ENCODE measurements at regions not wholly inside any gene's neighbourhood (a gene's known extent, or its start where the extent isn't known, plus 50 kb on each side); places are given as distances from the start of the nearest gene placed in this dataset.
"Not testable (repeated sequence)": the region's sequence is repeated elsewhere in the genome, so short reads cannot be mapped to it uniquely, and the experiment has no call there.

DNA sequence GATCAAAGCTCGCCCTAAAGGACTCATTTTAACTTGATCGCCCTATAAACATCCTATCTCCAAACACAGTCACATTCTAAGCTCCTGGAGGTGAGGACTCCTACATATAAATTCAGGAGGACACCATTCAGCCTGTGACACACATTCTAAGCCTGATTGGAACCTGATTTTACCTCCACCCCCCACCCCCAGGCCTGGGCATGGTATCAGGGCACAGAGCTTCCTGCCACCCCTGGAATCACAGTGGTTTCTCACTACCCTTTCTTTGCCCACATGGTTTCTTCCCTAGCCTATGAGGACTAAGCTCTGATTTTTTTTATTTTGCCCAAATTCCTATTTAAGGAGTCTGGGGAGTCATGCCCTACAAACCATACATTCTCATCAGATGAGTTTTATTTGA is 428.1 kb upstream of the ID2 start:
- DNase-seq: no peak

DNA sequence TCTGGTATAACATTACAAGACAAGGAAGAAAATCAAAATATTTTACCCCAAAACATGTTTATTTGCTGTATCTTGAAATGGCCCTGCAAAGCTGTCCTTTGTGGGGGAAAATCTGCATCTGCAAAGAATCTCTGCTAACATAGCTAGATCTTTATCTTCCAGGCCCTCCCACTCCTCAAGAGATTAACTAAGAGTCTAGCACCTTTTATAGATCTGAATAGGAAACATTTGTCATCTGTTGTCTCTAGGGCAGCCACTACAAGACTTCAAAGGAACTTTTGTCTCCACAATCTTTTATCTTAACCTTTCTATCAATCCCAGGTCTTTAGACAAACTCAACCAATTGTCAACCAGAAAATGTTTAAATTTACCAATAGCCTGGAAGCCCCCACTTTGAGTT is 427.6 kb upstream of the ID2 start:
- DNase-seq: not testable (repeated sequence)

DNA sequence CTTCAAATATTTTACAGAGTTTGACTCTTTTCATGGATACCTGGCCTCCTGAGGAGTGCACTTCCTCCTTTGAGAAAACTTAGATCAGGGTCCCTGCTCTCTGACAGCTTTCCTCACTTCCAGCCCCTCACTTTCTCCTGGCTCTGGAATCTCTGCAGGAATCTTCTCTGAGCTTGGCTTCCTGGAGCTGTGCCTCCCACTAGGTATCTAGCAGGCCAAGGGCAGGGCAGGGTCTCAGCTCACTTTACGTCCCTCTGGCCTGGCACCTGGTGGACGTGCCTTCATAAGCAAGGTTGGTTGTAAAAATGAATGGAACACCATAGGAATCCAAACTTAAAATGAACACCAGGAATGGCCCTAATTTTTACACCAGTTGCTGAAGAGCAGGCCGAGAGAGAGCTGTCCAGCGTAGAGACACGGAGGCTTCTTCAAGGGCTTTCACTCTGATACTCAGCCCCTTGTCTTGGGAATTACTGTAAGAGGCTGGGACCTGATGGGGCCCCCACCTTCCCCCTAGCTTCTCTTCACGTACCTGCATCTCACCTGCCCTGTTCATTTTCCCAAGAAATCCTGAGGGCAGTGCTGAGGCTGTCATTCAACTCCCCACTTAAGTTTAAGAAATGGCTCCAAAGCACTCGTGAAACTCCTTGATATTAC is 426.9 kb upstream of the ID2 start:
- DNase-seq: no peak

DNA sequence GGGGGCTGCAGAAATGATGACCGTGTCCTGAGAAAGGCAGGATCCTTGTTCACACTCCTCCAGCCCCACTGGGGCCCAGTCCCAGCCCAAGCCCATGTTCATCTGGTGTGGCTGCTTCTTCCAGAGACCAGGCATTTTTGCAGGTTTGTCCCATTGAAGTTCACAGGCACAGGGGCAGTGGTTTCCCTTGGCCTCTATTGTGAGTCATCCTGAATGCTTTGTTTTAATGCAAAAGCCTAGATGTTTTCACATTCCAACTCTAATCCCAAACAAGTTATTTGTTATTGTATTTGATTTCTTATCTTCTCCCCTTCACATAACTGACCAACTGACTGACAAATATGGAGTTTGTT is 426.4 kb upstream of the ID2 start:
- no peak for DNase-seq

DNA sequence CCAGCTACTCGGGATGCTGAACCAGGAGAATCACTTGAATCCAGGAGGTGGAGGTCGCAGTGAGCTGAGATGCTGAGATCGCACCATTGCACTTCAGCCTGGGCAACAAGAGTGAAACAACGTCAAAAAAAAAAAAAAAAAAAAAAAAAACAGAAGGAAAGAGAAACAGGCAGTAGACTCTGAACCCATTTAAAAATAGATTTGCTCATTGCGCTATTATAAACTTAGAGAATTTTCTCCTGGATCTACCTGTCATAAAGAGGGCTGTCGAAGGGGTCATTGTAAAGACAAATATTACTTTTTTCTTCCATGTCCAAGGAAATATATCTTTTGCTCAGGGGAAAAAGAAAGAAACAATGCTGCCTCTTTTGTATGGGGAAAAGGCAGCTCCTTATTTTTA is 425.0 kb upstream of the ID2 start:
- DNase-seq: no peak

DNA sequence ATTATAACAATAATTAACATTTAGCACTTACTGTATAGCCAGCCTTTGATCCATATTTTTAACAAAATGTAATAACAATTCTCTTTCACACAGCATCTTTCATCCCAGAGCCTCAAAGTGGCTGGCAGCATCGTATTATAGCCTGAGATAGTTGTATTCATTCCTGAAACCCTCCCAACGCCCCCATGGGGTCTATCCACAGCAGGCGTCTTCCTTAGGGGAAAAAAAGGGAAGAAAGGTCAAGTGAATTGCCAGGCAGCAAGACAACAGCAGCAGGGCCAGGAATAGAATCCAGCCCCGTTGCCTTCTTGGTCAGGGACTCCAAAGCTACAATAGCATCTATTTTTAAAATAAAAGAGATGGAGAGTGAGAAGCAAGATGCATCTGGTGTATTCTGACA is 424.4 kb upstream of the ID2 start:
- DNase-seq: no peak

DNA sequence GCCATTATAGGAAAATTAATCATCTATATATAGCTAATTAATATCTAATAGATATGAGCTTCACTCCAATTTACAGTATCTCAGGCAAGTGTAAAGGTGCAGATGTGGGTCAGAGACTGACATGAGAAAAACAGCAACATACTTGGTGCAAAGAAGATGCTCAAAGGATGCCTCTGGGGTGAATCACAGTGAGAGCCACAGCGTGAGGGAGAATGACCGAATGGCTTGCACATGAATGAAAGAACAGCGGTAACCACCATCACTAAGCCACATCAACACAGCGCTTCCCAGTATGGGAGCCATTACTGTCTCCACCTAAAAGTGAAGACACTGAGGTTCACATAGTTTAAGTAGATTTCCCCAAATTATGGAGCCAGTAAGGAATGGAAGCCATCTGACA is 423.4 kb upstream of the ID2 start:
- no peak for DNase-seq

DNA sequence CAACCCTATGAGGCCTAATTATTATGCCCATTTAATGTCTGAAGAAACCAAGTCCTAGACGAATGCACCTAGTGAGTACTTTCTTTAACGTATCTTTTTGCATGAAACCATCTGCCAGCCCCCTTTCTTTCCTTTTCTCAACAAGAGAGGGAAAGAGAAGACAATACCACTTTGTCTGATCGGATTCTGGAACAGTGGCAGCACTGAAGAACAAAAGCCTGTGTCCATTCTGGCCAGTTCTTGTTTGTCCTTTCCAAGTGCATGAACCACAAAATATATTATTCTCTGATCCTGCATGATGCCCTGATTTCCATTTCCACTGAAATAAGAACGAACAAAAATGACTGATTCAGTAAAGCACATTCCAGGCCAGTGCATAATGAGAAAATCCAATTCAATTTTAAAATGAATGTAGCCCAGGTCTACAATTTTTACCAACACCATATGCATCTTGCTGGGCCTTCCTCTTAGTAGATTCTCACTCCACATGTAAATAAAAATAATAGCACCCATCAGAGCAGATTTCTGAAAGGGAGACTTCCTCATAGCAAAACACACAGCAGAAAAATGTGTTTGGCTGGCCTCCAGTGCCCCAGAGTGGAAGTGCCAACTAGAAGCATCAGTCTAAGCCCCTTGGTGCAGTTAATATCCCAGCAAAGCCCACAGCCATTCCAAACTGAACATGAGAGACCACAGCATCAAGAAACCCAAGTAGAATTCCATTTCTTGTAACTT is 422.6 kb upstream of the ID2 start:
- no peak for DNase-seq

DNA sequence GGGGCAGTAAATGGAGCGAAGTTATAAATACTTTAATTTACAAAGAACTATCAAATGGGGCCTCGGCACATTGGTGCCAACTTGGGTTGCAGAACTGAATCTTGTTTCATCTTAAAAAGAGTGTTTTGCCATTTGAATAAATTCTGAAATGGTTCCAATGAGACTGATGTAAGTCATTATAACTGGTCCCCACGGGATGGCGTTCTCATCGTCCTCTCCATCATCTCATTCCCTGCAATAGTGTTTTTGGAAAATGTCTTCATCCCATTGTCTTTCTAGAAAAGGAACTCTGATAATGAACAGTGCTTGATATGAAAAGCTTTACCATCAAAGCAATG is 422.0 kb upstream of the ID2 start:
- DNase-seq: no peak

DNA sequence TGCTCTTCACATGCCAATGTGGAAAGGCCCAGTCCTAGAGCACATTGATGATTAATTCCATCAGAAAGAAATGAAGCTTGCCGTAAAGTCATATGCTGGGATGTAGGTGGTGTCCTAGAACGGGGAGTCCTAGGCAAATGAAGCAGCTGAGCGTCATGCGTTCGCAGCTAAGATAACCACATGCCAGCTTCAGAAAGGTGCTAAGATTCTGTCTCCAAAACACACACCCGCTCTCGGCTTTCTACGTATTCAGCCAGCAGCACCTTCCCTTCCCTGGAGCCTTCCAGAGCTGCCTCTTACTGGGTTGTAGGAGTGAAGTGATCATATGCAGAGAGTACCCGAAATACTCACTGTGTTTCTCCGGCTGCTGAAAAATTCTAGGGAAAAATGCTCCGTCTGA is 421.6 kb upstream of the ID2 start:
- DNase-seq: no peak

DNA sequence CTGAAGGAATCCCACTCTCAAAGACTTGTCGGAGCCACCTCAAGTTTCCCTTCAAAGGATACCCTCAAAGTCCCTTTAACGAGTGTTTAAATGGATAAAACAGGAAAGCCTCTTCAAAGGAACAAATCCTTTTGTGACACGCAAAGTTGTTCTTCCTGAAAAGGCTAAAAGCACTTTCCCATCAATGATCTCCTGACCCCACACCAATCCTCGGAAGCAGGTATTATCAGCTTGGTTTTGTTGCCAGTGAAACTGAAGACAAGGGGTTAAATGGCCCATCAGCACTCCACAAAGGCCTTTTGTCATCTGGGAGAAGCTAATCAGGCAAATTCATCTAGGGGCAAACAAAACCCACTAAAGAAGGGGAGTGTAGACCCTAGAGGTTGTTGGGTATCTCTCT is 418.0 kb upstream of the ID2 start:
- DNase-seq: no peak

DNA sequence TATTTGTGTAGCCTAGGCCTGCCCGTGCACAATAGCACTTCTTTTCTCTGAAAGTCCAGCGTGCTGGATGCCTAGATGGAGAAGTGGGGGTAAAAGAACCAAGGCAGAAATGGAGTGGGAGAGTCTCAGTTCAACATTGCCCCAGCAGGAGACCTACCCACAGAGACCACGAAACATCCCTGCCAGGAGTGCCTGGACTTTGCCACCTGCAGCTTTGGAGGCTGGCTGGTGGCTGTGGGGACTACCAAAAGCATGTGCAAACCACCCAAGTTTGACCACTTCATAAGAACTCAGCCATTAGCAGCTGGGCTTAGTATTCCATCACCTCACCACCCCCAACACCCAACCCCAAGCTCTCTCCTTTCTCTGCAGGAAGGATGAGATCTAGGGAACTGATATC is 416.9 kb upstream of the ID2 start:
- DNase-seq: no peak

DNA sequence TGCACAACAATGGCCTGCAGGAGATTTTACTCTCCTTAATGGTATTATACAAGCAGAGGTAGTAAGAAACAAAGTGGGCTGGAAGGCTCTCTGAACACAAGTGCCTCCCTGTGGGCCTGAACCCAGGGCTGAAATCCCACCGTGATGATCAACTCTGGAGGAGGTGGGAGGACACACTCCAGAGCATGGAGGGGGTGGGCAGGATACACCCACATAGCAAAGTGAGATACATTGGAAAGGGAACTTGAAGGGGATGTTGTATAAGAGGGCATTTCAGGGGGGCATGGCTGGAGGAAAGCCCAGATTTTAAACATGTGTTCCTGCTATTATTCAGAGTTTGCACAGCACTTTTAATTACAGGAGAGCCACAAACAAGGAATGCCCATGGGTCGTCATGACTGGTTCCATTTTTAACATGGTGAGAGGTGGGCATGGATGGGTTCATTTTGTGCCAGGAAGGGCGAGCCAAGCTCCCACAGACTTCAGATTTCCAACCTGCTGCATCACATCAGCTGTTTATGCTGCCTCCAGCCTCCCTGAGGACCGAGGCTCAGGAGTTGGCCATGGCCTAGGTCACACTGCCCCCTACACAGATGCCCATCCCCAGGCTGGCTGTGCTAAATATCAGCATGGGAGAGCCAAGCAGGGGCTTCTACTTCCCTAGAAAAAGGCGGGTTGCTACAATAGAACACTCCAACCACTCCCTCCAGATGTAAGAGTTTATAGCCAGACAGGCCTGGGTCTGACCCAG is 416.2 kb upstream of the ID2 start:
- no peak for DNase-seq

DNA sequence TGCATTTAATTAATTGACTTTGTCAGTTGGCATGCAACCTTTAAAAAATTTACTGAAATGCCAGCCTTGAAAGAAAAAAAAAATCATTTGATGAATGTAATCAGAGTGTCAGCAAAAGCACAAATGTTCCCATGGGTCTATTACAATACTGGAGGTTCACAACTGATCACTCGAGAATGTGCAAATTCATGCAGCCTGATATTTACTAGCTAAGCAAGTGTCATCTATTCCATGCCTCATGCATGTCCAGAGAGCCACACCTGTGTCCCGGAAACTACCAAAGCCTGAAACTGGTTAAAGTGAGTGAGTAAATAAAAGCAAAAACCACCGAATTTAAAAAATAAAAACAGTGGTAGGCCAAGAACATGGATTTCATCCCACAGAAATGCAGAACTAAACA is 415.3 kb upstream of the ID2 start:
- no peak for DNase-seq

DNA sequence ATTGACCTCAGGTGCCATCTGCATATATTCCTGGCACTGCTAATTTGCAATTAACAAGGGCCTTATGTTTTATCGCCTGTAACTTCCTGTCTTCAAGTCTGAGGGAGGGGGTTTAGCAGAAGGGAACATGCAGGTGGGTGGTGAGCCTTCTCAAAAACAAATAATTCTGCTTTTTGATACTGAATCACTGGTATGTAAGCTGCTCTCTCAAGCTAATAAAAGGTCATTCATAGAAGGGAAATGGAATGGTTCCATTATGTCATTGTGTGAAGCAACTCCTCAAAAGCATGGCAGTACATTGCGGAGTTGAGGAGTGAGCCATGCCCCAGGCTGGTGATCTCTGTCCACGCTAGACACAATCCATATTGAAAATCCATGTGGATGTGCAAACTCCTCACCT is 414.8 kb upstream of the ID2 start:
- no peak for DNase-seq

DNA sequence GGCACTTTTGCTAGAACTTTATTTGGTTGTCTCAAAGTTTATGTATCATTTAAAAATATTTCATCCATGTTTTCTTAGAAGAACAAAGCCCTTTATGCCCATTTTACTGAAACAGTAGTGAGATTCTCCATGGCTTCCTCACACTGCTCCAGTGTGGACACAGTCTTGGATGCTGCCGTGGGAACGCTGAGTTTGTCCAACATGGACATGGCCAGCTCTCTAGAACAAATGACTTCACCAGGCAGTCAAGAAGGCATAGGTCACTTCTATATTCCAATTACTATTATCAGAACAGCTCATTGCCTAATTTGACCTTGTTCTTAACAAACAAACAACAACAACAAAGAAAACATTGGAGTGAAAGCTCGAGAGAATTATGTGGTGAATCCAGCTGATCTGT is 414.1 kb upstream of the ID2 start:
- DNase-seq: no peak

DNA sequence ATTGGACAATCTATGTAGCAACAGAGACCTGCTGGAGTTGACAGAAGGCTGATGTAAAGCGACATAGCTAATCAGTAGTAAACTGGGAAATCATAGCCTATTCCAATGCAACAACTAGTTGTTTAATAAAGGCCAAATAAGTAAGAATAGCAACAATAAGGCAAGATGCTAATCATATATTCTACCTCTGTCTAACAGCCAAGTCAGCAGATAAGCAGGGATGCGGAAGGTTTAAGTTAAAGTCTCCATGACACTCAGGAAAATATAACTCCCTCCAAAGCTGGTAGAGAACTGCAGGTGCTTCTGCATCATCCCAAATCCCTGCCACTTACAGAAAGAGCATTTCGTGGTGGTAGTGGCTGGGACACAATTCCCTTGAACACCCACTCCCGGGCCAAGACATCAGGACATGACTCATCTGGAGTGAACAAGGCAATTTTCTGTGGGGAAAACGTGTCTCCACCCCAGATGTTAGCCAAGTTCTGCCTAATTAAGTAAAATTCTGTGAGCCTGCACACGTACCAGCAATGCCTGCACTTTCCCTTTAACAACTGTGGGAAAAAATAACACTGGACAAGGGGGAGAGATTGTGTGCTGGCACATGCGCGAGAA is 413.6 kb upstream of the ID2 start:
- no peak for DNase-seq

DNA sequence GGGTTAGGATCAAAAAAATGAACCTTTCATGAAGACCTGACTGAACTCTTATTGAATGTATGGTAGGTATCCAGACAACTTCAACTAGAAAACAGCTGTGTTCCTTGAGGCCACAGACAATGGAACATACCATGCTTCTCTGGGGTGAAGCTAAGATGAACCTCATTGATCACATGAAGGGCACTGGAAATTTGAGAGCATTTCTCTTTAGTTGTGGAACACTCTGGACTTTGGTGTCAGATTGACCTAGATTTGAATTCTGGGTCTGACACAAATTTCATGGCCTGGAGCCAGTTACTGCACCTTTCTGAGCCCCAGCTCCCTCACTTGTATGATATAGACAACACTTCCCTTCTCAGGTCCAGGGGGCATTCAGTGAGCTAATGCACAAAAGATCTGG is 411.2 kb upstream of the ID2 start:
- DNase-seq: no peak

DNA sequence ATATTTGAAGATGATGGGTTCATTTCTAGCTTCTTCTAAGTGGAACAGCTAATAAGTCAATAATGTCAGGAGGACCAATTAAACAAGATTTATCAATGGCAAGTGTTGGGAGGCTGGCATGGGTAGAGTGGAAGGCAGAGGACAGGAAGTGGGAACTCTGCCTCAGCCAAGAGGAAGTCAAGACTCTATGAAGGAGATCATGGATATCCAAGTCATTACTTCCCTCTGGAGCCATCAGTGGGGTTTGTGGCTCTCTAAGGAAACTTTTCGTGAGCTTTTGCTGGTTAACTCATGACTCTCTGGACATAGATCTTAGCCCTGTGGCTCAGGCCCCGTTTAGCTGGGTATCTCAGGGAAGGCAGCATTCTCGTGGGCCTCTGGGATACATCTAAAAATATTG is 410.4 kb upstream of the ID2 start:
- DNase-seq: no peak

DNA sequence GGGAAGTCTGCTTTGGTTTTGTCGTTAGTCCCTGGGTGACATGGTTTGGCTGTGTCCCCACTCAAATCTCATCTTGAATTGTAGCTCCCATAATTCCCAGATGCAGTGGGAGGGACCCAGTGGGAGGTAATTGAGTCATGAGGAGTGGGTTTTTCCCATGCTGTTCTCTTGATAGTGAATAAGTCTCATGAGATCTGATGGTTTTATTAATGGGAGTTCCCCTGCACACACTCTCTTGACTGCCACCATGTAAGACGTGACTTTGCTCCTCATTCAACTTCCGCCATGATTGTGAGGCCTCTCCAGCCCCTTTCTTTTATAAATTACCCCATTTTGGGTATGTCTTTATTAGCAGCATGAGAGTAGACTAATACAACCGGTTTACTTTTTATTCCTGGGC is 405.8 kb upstream of the ID2 start:
- no peak for DNase-seq

DNA sequence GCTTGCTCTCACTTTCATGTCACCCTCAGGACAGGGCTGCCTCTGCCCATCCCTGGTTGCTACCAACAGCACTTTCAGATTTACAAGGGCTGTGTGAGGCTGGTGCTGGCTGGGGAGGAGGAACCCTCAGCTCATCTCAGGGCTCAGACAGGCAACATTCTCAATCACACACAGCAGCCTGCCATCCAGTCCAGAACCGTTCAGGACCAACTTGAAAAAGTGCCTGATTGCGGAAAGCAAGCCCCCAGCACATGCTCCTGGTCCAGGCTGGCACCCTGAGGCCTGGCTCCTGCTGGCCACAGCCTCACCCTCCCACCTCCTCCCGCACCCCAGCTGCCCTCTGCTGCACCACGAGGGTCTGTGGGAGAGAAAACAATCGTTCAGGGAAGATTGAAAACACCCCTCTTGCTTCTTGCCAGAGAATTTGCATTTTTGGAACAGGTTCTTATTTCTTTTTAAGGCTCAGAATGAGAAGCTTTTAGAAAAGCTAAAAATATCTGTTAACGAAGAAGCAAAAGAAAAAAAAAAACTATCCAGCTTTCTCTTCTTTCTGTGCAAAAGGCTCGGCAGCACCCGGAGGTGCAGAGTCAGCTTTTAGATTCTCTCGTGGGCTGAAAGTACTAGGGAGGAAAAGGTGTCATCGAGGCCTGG is 403.8 kb upstream of the ID2 start:
- DNase-seq: no peak

DNA sequence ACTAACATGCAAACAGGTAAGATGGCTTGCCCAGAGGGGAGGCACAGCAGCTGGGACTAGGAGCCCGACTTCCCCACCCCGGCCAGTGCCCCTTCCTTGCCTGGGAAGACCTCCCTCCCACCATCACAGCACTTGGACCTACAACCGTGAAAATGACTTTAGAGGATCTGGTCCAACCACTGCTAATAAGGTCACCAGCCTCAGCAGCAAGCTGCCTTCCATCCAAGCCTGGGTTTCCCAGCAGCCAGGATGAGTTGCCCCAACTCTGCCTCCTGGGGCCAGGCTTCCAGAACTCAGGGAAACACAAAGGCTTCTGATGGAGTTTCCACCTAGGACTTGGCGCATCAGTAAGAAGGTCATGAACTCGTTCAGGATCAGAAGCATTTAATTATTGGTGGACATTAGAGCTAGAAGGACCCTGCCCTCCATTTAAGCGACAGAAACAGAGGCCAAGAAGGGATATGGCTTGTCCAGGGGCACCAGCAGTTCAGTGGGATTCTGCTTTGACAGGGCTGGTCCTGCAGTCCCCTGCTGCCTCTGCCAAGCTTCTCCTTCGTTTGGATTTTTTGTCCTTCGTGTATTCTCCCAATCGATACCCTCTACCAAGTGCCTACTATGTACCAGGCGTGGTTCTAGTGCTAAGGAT is 403.0 kb upstream of the ID2 start:
- no peak for DNase-seq

DNA sequence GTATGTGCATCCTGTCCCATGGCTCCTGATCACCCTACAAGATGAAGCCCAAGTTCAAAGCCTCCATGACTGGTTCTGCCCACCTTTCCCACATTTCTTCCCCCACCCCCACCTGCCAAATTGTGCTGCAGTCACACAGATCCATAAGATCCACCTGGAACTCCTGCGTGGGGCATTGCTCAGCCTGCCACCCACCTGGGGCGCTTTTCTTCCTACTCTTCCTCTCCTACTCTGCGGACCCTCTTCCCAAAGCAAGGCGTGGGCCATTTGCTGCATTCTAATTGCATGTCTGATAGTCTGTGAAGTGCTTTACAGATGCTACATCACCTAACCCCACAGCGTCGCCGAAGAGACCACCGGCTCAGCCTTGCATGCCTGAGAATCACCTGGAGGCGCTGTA is 402.4 kb upstream of the ID2 start:
- no peak for DNase-seq

Measured in DMS53 (cell line).